ENCODE measurements at regions not wholly inside any gene's neighbourhood (a gene's known extent, or its start where the extent isn't known, plus 50 kb on each side); places are given as distances from the start of the nearest gene placed in this dataset.

GRCh38 chr3:187522293-187522692 is 147.9 kb downstream of the SST start:
- TF ChIP-seq SMC3 (conservative IDR thresholded peaks at IDR 0.05; ENCODE audit: poor library complexity) (no peak), TAF1 (IDR thresholded peaks at IDR 0.05; ENCODE audit: low read depth) (no peak), EP300 (conservative IDR thresholded peaks at IDR 0.05; ENCODE audit: poor library complexity, severe bottlenecking) (no peak), RAD21 (conservative IDR thresholded peaks at IDR 0.05) (no peak), POLR2AphosphoS5 (IDR thresholded peaks at IDR 0.05) (no peak)
- TF ChIP-seq, protein P1, sequence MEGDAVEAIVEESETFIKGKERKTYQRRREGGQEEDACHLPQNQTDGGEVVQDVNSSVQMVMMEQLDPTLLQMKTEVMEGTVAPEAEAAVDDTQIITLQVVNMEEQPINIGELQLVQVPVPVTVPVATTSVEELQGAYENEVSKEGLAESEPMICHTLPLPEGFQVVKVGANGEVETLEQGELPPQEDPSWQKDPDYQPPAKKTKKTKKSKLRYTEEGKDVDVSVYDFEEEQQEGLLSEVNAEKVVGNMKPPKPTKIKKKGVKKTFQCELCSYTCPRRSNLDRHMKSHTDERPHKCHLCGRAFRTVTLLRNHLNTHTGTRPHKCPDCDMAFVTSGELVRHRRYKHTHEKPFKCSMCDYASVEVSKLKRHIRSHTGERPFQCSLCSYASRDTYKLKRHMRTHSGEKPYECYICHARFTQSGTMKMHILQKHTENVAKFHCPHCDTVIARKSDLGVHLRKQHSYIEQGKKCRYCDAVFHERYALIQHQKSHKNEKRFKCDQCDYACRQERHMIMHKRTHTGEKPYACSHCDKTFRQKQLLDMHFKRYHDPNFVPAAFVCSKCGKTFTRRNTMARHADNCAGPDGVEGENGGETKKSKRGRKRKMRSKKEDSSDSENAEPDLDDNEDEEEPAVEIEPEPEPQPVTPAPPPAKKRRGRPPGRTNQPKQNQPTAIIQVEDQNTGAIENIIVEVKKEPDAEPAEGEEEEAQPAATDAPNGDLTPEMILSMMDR (IDR thresholded peaks at IDR 0.05; ENCODE audit: poor library complexity, severe bottlenecking), result no peak
